Cardiac muscle cell (in vitro differentiated cells and primary cell): ENCODE measurements at regions not wholly inside any gene's neighbourhood (a gene's known extent, or its start where the extent isn't known, plus 50 kb on each side); places are given as distances from the start of the nearest gene placed in this dataset.

Source experiments
- DNase-seq, 2 donors: peaks; one replicate each; pipeline versions ENCODE4 v3.0.0 to v3.0.0-alpha.2; 2010 to 2017; ENCODE audit warnings: low read depth in 1 of 2, low spot score in 1 of 2
- H3K27ac ChIP-seq: fragments of 200-600 bp; sonication (generic); 2 replicates; pipeline ENCODE4 v1.5.1; 2016
- H3K27me3 ChIP-seq: fragments of 200-600 bp; sonication (generic); 2 replicates; pipeline ENCODE4 v1.6.0; 2016; ENCODE audit warnings: control low read depth
- H3K36me3 ChIP-seq: fragments of 200-600 bp; sonication (generic); 2 replicates; pipeline ENCODE4 v1.5.1; 2016; ENCODE audit warnings: control low read depth
- H3K4me1 ChIP-seq: fragments of 200-600 bp; sonication (generic); 2 replicates; pipeline ENCODE4 v1.8.1; 2017; ENCODE audit warnings: low read depth, mild to moderate bottlenecking, mixed run types
- H3K4me3 ChIP-seq: fragments of 200-600 bp; sonication (generic); 2 replicates; pipeline ENCODE4 v1.5.1; 2016; ENCODE audit warnings: mild to moderate bottlenecking
- H3K9me3 ChIP-seq: fragments of 200-600 bp; sonication (generic); 2 replicates; pipeline ENCODE4 v1.5.1; 2017; ENCODE audit warnings: low read depth, mild to moderate bottlenecking, control low read depth
- TF ChIP-seq, protein P1 (sequence below): IDR thresholded peaks from 2 replicates; pipeline ENCODE4 v1.5.1; 2012; ENCODE audit warnings: low read depth, mild to moderate bottlenecking, low read length

- DNase-seq, result no peak
- TF ChIP-seq, protein P1, sequence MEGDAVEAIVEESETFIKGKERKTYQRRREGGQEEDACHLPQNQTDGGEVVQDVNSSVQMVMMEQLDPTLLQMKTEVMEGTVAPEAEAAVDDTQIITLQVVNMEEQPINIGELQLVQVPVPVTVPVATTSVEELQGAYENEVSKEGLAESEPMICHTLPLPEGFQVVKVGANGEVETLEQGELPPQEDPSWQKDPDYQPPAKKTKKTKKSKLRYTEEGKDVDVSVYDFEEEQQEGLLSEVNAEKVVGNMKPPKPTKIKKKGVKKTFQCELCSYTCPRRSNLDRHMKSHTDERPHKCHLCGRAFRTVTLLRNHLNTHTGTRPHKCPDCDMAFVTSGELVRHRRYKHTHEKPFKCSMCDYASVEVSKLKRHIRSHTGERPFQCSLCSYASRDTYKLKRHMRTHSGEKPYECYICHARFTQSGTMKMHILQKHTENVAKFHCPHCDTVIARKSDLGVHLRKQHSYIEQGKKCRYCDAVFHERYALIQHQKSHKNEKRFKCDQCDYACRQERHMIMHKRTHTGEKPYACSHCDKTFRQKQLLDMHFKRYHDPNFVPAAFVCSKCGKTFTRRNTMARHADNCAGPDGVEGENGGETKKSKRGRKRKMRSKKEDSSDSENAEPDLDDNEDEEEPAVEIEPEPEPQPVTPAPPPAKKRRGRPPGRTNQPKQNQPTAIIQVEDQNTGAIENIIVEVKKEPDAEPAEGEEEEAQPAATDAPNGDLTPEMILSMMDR, result no peak
- no peaks in the 10 kb centered on the region for H3K27me3 ChIP-seq
- no peaks in the 10 kb centered on the region for H3K36me3 ChIP-seq
- no peaks in the 10 kb centered on the region for H3K4me1 ChIP-seq
- H3K27ac ChIP-seq, result no peak overlapping the region
- no peaks in the 10 kb centered on the region for H3K9me3 ChIP-seq
- H3K4me3 ChIP-seq, result no peak overlapping the region
These were observed 622.7 kb downstream of the TDRD15 start for GRCh38 chr2:21746499-21746898.

DNA sequence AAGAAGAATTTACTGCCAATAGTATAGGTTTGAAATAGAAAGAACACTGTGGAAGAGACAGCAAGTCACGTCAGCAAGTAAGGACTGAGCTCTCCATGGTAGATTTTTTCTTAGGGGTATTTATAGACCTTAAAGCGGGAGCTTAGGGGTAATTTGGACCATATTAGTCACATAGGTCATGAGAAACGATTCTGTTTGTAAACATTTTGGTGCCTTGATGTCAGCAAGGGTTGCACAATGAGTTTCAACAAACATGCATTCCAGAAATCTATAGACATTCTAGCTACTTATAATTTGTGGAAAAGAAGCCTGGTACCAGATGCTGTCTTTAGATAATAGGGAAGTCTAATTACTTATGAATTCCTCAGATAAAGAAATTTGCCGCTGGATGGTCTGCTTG lies 624.7 kb downstream of the TDRD15 start:
- no peak for DNase-seq
- no peak overlapping the region for H3K4me3 ChIP-seq
- no peak overlapping the region for H3K27ac ChIP-seq
- H3K27me3 ChIP-seq, result no peaks in the 10 kb centered on the region
- no peaks in the 10 kb centered on the region for H3K9me3 ChIP-seq
- H3K4me1 ChIP-seq, result no peaks in the 10 kb centered on the region
- H3K36me3 ChIP-seq, result no peaks in the 10 kb centered on the region
- TF ChIP-seq, protein P1, result no peak

GRCh38 chr2:21754164-21754788 lies 630.5 kb downstream of the TDRD15 start:
- Histone ChIP-seq H3K4me3 (no peak overlapping the region), H3K9me3 (no peaks in the 10 kb centered on the region), H3K27me3 (no peaks in the 10 kb centered on the region), H3K4me1 (peaks cover 14% of the 10 kb centered on the region), H3K36me3 (no peaks in the 10 kb centered on the region), H3K27ac (no peak overlapping the region)
- peak in 1 of 2 donors; percentile 26 for DNase-seq
- TF ChIP-seq, protein P1, result no peak

- H3K27ac ChIP-seq, result no peak overlapping the region
- DNase-seq, result no peak
- H3K27me3 ChIP-seq, result no peaks in the 10 kb centered on the region
- no peaks in the 10 kb centered on the region for H3K36me3 ChIP-seq
- TF ChIP-seq, protein P1, result no peak
- peaks cover 14% of the 10 kb centered on the region for H3K4me1 ChIP-seq
- no peaks in the 10 kb centered on the region for H3K9me3 ChIP-seq
- no peak overlapping the region for H3K4me3 ChIP-seq
These were observed 634.1 kb downstream of the TDRD15 start for GRCh38 chr2:21757805-21758430.

DNA sequence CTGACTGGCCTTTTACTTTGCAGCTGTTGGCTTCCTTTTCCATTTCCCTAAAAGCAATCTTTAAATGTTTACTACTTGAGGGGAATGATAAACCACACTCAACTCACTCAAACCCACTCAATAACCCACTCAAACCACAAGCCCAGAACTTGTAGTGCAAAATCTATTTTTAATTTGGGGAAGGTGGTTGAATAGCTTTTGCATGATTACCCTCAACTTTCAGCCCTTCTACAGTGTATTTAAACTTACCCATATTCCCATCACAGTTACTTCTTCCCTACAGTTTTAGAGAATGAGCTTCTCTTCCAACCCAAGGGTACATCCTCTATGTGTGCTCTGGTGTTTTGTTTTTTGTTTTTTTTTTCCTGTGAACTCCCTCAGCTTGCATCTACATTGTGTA lies 636.1 kb downstream of the TDRD15 start:
- H3K4me1 ChIP-seq, result peaks cover under 1% of the 10 kb centered on the region
- H3K9me3 ChIP-seq, result no peaks in the 10 kb centered on the region
- no peak overlapping the region for H3K4me3 ChIP-seq
- no peak overlapping the region for H3K27ac ChIP-seq
- no peaks in the 10 kb centered on the region for H3K36me3 ChIP-seq
- TF ChIP-seq, protein P1, result no peak
- no peak for DNase-seq
- no peaks in the 10 kb centered on the region for H3K27me3 ChIP-seq
